Activated naive CD4-positive, alpha-beta T cell treated with anti-CD3 and anti-CD28 coated beads, Interleukin-2, amount 10 ng/mL, durations not matched to agents 7 days and 5 days (primary cell): ENCODE measurements at regions not wholly inside any gene's neighbourhood (a gene's known extent, or its start where the extent isn't known, plus 50 kb on each side); places are given as distances from the start of the nearest gene placed in this dataset.

Source experiments
- CTCF ChIA-PET: fragments of 350-600 bp; sonication (Branson Sonifier 250); formaldehyde crosslinking; loops from one replicate; lab custom pipeline; 2021; ENCODE audit warnings: antibody characterized with exemption; lab: Charles Lee
- DNase-seq: peaks from one replicate; pipeline ENCODE4 v3.0.0-alpha.2; 2020
- H3K27ac Mint-ChIP-seq: one replicate; pipeline ENCODE4 v1.8.0; 2021; ENCODE audit warnings: mild to moderate bottlenecking, moderate library complexity, mixed read lengths
- H3K27me3 Mint-ChIP-seq: one replicate; pipeline ENCODE4 v1.8.0; 2021; ENCODE audit warnings: mild to moderate bottlenecking, mixed read lengths
- H3K36me3 Mint-ChIP-seq: one replicate; pipeline ENCODE4 v1.8.0; 2021; ENCODE audit warnings: mixed read lengths
- H3K4me1 Mint-ChIP-seq: one replicate; pipeline ENCODE4 v1.8.0; 2021; ENCODE audit warnings: mixed read lengths
- H3K4me3 Mint-ChIP-seq: one replicate; pipeline ENCODE4 v1.8.0; 2021; ENCODE audit warnings: mild to moderate bottlenecking, moderate library complexity, mixed read lengths
- H3K9me3 Mint-ChIP-seq: one replicate; pipeline ENCODE4 v1.8.0; 2021; ENCODE audit warnings: mixed read lengths

- no peak overlapping the region for H3K4me3 Mint-ChIP-seq
- H3K4me1 Mint-ChIP-seq: no peaks in the 10 kb centered on the region
- no peaks in the 10 kb centered on the region for H3K36me3 Mint-ChIP-seq
- no peak for DNase-seq
- H3K9me3 Mint-ChIP-seq: peaks cover 7% of the 10 kb centered on the region
- no peak overlapping the region for H3K27ac Mint-ChIP-seq
- CTCF ChIA-PET: no interaction called here
- no peaks in the 10 kb centered on the region for H3K27me3 Mint-ChIP-seq
These were observed 1022.1 kb downstream of the CDH18 start for GRCh38 chr5:18965893-18966292.

GRCh38 chr5:18967637-18968036 is 1020.4 kb downstream of the CDH18 start:
- no peaks in the 10 kb centered on the region for H3K36me3 Mint-ChIP-seq
- H3K27me3 Mint-ChIP-seq: no peaks in the 10 kb centered on the region
- no peak overlapping the region for H3K27ac Mint-ChIP-seq
- CTCF ChIA-PET: no interaction called here
- H3K9me3 Mint-ChIP-seq: peaks cover 7% of the 10 kb centered on the region
- H3K4me1 Mint-ChIP-seq: no peaks in the 10 kb centered on the region
- no peak overlapping the region for H3K4me3 Mint-ChIP-seq
- no peak for DNase-seq

DNA sequence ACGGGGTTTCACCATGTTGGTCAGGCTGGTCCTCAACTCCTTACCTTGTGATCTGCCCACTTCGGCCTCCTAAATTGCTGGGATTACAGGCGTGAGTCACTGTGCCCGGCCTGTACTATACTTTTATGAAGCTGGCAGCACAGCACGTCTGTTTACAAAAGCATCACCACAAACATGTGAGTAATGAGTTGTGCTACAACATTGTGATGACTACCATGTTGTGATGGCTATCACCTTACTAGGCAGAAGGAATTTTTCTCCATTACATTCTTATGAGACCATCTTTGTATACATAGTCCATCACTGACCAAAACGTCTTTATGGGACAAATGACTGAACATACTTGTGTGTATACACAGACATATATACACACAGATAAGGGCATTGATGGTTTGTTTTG is 1019.0 kb downstream of the CDH18 start:
- no peak overlapping the region for H3K27ac Mint-ChIP-seq
- DNase-seq: no peak
- H3K4me3 Mint-ChIP-seq: no peak overlapping the region
- CTCF ChIA-PET: no interaction called here
- no peaks in the 10 kb centered on the region for H3K36me3 Mint-ChIP-seq
- H3K9me3 Mint-ChIP-seq: peaks cover 7% of the 10 kb centered on the region
- no peaks in the 10 kb centered on the region for H3K4me1 Mint-ChIP-seq
- H3K27me3 Mint-ChIP-seq: no peaks in the 10 kb centered on the region

DNA sequence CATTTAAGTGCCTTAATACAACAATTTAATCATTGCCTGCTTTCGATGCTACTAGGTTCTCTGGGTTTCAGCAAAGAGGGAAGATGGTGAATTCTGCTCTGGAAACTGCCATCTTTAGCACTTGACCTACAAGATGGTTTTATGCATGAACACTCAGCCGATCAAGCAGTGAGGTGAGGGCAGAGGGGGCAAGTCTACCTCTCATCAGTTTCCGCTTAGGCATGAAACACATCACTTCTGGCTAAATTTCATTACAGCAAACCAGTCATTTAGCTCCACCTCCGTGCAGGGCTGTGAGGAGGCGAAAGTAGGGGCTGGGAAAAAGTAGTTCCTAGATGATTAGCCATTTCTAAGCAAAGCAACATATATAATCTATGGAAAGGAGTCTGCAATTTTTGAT is 1018.0 kb downstream of the CDH18 start:
- Mint-ChIP-seq H3K4me1 (no peaks in the 10 kb centered on the region), H3K4me3 (no peak overlapping the region), H3K27me3 (no peaks in the 10 kb centered on the region), H3K27ac (no peak overlapping the region), H3K9me3 (peaks cover 7% of the 10 kb centered on the region), H3K36me3 (no peaks in the 10 kb centered on the region)
- CTCF ChIA-PET: no interaction called here
- DNase-seq: no peak

GRCh38 chr5:18972177-18972576 is 1015.8 kb downstream of the CDH18 start:
- no peak overlapping the region for H3K27ac Mint-ChIP-seq
- CTCF ChIA-PET: no interaction called here
- H3K4me3 Mint-ChIP-seq: no peak overlapping the region
- H3K27me3 Mint-ChIP-seq: no peaks in the 10 kb centered on the region
- peaks cover 2% of the 10 kb centered on the region for H3K9me3 Mint-ChIP-seq
- no peak for DNase-seq
- H3K4me1 Mint-ChIP-seq: no peaks in the 10 kb centered on the region
- H3K36me3 Mint-ChIP-seq: no peaks in the 10 kb centered on the region

DNA sequence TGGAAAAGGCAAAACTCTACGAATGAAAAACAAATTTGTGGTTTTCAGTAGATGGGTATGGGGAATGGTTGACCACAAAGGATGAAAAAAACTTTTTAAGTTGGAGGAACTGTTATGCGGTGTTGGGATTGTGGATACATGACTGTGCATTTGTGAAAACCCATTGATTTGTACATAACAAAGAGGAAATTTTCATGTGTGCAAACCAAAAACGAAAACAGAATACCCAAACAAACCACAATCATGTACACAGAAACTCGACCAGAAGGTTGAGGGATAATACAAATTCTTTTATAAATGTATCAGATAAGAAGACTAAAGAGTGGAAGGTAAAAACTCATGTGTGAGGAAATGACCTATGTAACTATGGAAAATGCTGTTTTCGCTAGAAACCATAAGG is 1012.4 kb downstream of the CDH18 start:
- H3K27me3 Mint-ChIP-seq: no peaks in the 10 kb centered on the region
- no peaks in the 10 kb centered on the region for H3K36me3 Mint-ChIP-seq
- no peak for DNase-seq
- H3K4me3 Mint-ChIP-seq: no peak overlapping the region
- no peak overlapping the region for H3K27ac Mint-ChIP-seq
- no peaks in the 10 kb centered on the region for H3K9me3 Mint-ChIP-seq
- CTCF ChIA-PET: no interaction called here
- no peaks in the 10 kb centered on the region for H3K4me1 Mint-ChIP-seq

GRCh38 chr5:18977880-18978279 is 1010.1 kb downstream of the CDH18 start:
- H3K27me3 Mint-ChIP-seq: no peaks in the 10 kb centered on the region
- CTCF ChIA-PET: no interaction called here
- H3K36me3 Mint-ChIP-seq: no peaks in the 10 kb centered on the region
- no peak overlapping the region for H3K4me3 Mint-ChIP-seq
- DNase-seq: no peak
- no peak overlapping the region for H3K27ac Mint-ChIP-seq
- H3K4me1 Mint-ChIP-seq: no peaks in the 10 kb centered on the region
- H3K9me3 Mint-ChIP-seq: peaks cover 2% of the 10 kb centered on the region

- H3K9me3 Mint-ChIP-seq: peaks cover 6% of the 10 kb centered on the region
- H3K36me3 Mint-ChIP-seq: no peaks in the 10 kb centered on the region
- no peak overlapping the region for H3K27ac Mint-ChIP-seq
- H3K4me3 Mint-ChIP-seq: no peak overlapping the region
- no peaks in the 10 kb centered on the region for H3K4me1 Mint-ChIP-seq
- DNase-seq: no peak
- no peaks in the 10 kb centered on the region for H3K27me3 Mint-ChIP-seq
- CTCF ChIA-PET: no interaction called here
These were observed 1003.4 kb downstream of the CDH18 start for GRCh38 chr5:18984559-18985080.

DNA sequence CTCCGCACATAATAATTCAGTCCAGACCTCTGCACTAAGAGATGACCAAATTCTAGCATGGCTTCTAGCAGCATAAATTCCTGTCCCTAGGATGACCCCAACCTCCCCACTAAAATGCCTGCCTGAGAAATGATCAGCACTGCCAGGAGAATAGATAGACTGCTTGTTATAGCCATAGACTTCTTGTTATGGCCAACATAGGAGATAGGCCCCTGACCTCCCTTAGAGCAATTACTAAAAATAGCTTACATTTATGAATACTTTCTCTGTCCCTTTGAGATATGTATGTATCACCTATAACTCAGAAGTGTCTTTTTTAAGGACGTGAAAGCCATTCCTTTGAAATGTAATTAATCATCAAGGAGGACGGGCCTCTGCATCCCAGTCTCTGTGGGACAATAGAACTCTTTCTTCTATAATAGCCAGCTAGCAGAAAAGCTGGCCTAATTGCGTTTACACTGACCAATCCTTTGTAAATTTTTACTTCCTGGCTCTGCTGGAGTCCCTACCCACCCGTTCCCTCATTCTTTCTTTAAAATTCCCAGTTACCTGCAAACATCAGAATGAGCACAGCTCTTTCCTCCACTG is 1002.7 kb downstream of the CDH18 start:
- no peak overlapping the region for H3K4me3 Mint-ChIP-seq
- H3K9me3 Mint-ChIP-seq: peaks cover 6% of the 10 kb centered on the region
- H3K4me1 Mint-ChIP-seq: no peaks in the 10 kb centered on the region
- CTCF ChIA-PET: no interaction called here
- H3K27ac Mint-ChIP-seq: no peak overlapping the region
- DNase-seq: no peak
- no peaks in the 10 kb centered on the region for H3K27me3 Mint-ChIP-seq
- no peaks in the 10 kb centered on the region for H3K36me3 Mint-ChIP-seq

GRCh38 chr5:18987101-18987500 is 1000.9 kb downstream of the CDH18 start:
- Mint-ChIP-seq H3K27ac (no peak overlapping the region), H3K4me3 (no peak overlapping the region), H3K4me1 (no peaks in the 10 kb centered on the region), H3K36me3 (no peaks in the 10 kb centered on the region), H3K9me3 (peaks cover 6% of the 10 kb centered on the region), H3K27me3 (no peaks in the 10 kb centered on the region)
- CTCF ChIA-PET: no interaction called here
- no peak for DNase-seq

GRCh38 chr5:18990852-18991251 is 997.1 kb downstream of the CDH18 start:
- no peaks in the 10 kb centered on the region for H3K27me3 Mint-ChIP-seq
- H3K36me3 Mint-ChIP-seq: no peaks in the 10 kb centered on the region
- peaks cover 2% of the 10 kb centered on the region for H3K9me3 Mint-ChIP-seq
- H3K4me1 Mint-ChIP-seq: no peaks in the 10 kb centered on the region
- no peak for DNase-seq
- H3K27ac Mint-ChIP-seq: no peak overlapping the region
- CTCF ChIA-PET: no interaction called here
- H3K4me3 Mint-ChIP-seq: no peak overlapping the region

DNA sequence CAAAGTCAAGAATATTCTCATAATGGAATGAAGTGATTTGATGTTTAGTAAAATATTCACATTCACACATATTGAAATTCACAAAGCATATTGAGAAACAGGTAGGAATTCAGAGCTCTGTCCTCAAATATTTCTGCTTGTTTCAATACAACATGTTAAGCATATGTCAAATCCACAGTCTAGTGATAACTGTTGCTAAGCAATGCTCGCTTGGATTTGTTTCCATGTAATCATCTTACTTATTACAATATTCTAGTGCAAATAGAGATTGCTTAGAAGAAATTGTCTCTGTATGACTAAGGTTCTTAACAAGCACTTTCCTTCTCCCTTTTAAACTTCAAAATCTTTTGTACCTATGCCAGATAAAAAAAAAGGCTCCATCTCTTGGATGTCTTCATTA is 995.7 kb downstream of the CDH18 start:
- DNase-seq: no peak
- Mint-ChIP-seq H3K27ac (no peak overlapping the region), H3K4me1 (no peaks in the 10 kb centered on the region), H3K4me3 (no peak overlapping the region), H3K27me3 (no peaks in the 10 kb centered on the region), H3K36me3 (no peaks in the 10 kb centered on the region), H3K9me3 (peaks cover 2% of the 10 kb centered on the region)
- CTCF ChIA-PET: no interaction called here

DNA sequence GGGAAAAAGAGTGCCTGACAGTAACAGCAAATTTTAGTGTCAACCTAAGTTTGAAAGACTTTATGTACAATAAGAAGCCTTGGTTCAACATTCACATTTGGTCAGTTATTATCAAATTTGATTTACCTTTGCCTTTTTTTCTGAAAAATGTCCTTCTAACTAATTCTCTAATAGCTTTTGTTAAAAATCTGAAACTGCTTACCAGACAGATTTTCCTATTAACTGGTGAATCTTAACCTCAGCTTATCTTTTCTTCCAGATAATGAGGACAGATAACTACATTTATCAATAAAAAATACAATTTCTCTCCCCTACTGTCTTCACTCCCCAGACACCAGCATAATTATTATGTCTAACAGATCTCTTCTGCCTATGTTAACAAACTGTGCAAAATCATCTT is 988.5 kb downstream of the CDH18 start:
- H3K36me3 Mint-ChIP-seq: no peaks in the 10 kb centered on the region
- no peaks in the 10 kb centered on the region for H3K4me1 Mint-ChIP-seq
- no peak for DNase-seq
- no peaks in the 10 kb centered on the region for H3K27me3 Mint-ChIP-seq
- H3K4me3 Mint-ChIP-seq: no peak overlapping the region
- H3K9me3 Mint-ChIP-seq: peaks cover under 1% of the 10 kb centered on the region
- no peak overlapping the region for H3K27ac Mint-ChIP-seq
- CTCF ChIA-PET: no interaction called here

DNA sequence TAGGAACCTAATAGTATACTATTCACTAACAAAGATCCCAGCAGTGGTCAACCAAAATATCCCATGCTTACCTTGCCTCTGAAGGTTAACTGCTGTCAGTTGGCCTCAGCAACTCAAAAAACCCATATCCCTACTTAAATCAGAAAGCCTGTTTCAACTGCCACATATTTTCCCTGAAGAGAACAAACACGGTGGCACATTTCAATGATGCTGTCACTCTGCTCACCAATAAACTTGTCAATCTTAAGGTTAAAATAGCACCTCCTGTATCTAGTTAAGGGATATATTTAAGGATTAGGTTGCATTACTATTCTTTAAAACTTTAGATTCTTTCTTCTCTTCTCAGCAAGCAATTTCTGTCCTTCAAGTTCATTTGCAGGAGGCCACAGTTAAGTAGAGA is 986.9 kb downstream of the CDH18 start:
- H3K27ac Mint-ChIP-seq: no peak overlapping the region
- no peak overlapping the region for H3K4me3 Mint-ChIP-seq
- no peaks in the 10 kb centered on the region for H3K4me1 Mint-ChIP-seq

DNA sequence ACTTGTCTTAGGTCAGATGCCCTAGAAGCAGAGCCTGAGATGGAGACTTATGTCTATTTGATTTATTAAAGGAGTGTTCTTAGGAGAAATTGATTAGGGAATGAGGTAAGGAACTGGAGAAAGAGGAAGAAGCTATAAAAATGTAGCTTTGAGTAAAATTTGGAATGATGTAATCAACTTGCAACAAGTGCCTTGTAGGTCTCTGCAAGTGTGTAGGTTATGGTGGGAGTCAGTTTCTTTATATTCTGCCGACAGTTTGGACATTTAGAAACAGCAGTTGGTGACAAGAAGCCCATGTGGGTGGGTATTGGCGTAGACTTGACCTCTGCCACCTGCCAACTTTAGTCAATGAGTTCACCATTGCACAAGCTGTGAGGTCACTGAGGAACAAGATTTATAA is 986.5 kb downstream of the CDH18 start:
- H3K36me3 Mint-ChIP-seq: no peaks in the 10 kb centered on the region
- CTCF ChIA-PET: no interaction called here
- peaks cover 6% of the 10 kb centered on the region for H3K9me3 Mint-ChIP-seq
- H3K4me3 Mint-ChIP-seq: no peak overlapping the region
- no peaks in the 10 kb centered on the region for H3K27me3 Mint-ChIP-seq
- no peak for DNase-seq
- no peak overlapping the region for H3K27ac Mint-ChIP-seq
- H3K4me1 Mint-ChIP-seq: no peaks in the 10 kb centered on the region

More for the DNA sequence above, 986.9 kb downstream of the CDH18 start:
- Mint-ChIP-seq H3K27me3 (no peaks in the 10 kb centered on the region), H3K9me3 (peaks cover 6% of the 10 kb centered on the region), H3K36me3 (no peaks in the 10 kb centered on the region)
- CTCF ChIA-PET: no interaction called here
- no peak for DNase-seq

DNA sequence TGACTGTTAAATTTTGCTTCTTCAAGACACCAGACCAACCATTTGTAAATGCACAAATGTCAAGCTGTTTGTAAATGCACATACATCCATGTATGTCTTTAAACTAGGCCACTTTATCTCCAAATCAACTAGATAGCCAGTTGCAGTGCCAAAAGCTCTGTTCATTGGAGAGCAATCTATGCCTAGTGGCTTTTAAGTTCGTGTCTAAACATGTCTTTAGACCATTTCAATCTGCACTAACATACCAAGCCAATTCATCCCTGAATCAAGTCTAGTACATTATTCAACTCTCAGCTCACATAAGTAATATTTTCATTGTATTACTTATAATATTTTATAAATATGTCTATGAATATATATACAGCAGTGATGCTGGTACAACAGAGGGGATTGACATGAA is 985.9 kb downstream of the CDH18 start:
- no peaks in the 10 kb centered on the region for H3K27me3 Mint-ChIP-seq
- H3K4me1 Mint-ChIP-seq: no peaks in the 10 kb centered on the region
- peaks cover 6% of the 10 kb centered on the region for H3K9me3 Mint-ChIP-seq
- DNase-seq: no peak
- H3K27ac Mint-ChIP-seq: no peak overlapping the region
- H3K36me3 Mint-ChIP-seq: no peaks in the 10 kb centered on the region
- CTCF ChIA-PET: no interaction called here
- H3K4me3 Mint-ChIP-seq: no peak overlapping the region
